HL-60/S4 (cell line): ENCODE measurements at regions not wholly inside any gene's neighbourhood (a gene's known extent, or its start where the extent isn't known, plus 50 kb on each side); places are given as distances from the start of the nearest gene placed in this dataset.

Experiments used
- in situ Hi-C: fragments of 300-500 bp; cut with MboI; formaldehyde crosslinking; loops from 2 replicates; pipeline ENCODE4 v1.14.3; 2022; ENCODE audit warnings: low sequenced_read_pairs

DNA sequence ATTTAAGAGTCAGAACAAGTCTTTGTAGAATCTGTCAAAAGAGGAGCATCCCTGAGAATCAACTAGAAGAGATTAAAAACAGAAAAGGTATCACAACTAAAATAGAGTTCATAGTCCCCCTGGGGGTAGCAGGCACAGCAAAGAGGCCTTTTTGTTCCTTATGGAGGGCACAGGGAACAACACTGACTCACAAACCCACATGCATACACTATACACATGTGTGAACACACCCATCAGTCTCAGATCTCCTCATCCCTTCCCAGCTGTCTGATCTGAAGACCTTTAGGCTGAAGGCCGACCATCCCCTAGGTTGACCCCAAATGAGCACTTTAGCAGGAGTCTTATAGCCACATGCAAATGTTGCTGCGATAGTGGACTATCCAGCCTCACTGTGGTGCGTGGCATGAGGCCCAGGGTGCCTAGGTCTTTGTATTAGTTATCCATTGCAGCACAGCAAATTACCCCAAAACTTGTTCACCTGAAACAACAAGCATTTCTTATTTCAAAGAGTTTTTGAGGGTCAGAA, 236.7 kb upstream of the EGLN3 start:
- in situ Hi-C loops, result no loop called here

DNA sequence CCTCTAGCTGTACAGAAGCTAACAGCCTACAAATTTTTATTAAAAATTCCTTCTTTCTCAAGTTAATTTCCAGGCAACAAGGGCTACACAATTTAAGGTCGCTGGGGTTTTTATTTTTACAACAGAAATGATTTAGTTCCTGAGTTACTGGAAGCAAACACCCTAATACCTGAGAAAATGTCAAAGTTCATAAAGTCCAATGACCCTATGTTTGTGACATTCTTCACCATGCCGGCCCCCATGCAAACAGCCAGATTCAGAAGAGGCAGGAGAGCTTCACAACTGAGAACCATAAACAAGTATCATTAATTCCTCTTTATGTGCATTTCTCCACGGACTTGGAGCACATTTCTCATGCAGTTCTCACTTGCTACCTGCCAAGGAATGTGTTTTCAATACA, 236.2 kb upstream of the EGLN3 start:
- in situ Hi-C loops, result no loop called here

DNA sequence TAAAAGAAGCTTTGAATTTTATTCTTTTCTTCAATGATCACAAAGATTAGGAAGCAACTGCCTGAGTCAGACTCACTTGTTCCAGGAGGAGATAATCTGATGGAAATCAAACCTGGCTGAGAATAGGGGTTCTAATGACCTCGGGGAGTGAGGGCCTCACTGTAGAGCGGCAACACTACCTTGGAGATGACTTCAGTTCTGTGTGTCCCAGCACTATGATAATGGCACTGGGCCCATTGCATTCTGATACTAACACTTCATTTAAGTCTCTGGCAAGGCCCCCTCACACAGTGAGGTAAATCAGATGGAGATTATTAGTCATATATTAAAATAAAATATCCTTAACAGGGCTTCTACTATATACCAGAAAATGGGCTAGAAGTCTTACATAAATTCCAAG, 233.3 kb upstream of the EGLN3 start:
- in situ Hi-C loops, result no loop called here

DNA sequence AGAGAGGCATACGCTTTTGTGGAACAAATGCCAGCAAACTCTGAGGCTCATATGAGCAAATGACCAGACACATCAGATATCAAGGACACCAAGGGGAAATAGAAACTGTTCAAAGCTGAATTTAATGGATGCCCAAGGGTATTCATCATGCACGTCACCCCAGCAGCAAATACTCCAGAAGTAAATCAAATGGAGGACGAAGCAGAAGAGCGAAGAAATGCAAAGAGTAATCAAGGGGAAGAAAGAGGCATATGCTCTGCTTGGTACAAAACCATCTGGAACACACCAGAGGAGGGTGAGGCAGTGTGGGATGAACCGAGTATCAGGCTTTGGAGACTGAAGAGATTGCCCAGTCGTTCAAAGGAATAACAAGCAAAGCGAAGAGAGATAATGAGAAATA, 232.6 kb upstream of the EGLN3 start:
- in situ Hi-C loops, result no loop called here

DNA sequence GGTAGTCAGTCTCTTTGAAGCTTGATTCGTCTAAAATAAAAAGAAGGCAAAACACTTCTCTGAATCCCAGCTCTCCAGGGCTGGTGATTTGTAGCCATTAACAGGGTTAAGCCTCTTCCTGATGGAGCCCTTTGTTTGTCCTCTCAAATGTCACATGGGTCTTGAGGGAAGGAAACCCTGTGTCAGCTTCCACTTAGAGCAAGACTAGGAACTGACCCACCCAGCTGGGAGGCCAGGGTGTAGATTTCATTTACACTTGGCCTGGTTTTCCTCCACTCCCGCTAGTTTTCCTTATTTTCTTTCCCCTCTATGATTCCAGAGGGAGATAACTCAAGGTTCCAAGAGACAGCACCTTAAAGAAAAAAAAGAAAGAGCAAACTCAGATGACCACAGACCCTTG, 230.5 kb upstream of the EGLN3 start:
- in situ Hi-C loops, result no loop called here

DNA sequence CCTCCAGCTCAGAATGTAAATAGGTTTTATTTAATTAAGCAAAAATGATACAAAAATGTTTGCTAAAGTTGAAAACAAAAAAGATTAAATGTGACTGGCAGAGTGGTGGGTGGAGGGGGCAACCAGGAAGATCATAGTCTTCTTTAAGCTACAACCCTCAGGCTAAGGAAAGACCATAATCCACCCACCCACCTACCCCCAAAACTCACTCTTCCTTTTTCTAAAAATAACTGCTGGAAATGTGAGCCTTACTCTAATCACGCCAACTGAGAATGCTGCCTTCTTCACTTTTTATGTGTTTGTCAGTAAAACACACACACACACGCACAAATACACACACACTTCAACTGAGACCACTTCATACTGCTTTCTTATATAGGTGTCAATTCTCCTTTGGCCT, 230.0 kb upstream of the EGLN3 start:
- in situ Hi-C loops, result no loop called here

DNA sequence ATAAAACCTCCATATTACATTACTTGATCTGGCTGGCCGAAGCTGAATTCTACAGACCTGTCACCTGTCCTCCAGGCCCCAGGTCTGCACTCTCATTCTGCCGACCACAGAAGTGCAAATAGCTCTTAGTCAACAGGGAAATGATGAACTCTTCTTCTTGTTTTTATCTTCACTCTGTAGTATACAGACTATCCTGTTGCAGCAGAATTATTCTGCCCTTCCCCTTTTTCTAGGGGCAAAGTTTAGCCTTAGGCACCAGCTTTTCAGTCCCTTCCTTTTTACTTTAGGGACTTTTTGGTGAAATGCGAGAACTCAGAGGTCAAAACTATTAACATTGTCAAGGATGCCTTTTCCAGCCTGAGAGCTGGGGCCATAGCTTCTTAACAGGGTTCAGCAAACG, 229.6 kb upstream of the EGLN3 start:
- in situ Hi-C loops, result no loop called here

DNA sequence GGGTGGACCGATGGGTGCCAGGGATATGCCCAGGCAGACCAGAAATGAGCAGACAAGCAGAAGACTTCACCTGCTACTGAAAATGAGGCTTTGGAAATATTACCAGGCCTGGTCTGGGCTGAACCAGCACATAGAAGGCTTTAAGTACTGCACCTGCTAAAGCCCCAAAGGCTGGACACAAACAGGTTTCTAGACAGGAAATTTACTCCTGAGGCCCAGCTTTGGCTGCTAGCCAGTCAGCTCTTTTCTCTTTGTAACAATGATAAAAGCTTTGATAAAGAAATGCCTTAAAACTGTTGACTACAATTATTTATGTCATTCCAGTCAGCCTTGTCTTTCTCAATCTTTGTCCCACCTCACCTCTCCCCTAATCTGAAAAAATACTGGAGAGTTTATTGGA, 228.9 kb upstream of the EGLN3 start:
- in situ Hi-C loops, result no loop called here

DNA sequence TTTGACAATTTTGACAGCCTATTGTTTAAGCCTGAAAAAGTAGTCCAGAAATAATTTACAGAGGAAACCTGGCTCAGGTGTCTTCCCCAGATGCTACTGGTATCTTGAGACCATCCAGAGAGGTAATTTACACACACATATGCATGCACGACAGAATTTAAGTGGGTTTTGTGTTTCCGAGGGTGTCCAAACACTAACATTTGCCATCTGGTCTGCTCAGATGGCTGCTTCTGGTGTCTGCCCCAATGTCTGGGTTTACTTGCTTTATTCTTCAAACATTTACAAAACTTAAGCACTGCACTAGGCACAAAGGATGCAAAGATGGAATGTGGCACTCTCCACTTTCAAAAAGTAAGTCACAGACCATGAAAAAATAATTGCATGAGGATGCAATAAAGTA, 226.6 kb upstream of the EGLN3 start:
- in situ Hi-C loops, result no loop called here

DNA sequence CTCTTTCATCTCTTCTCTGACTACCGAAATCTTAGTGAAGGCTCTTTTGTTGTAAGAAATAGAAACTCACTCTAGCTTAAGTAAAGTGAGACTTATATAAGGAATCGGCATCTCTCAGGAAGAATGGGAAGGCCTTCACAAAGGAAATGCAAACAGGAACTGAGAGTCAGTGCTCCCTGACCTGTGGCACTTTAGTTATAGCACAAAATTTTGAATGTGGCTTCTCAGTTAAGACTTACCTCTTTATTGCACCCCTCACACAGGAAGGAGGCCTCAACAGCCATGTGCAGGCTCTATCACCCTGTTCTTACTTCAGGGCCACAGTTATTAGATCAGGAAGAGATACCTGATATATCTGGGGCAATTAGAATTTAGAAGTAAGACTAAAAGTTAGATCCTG, 224.7 kb upstream of the EGLN3 start:
- in situ Hi-C loops, result no loop called here

DNA sequence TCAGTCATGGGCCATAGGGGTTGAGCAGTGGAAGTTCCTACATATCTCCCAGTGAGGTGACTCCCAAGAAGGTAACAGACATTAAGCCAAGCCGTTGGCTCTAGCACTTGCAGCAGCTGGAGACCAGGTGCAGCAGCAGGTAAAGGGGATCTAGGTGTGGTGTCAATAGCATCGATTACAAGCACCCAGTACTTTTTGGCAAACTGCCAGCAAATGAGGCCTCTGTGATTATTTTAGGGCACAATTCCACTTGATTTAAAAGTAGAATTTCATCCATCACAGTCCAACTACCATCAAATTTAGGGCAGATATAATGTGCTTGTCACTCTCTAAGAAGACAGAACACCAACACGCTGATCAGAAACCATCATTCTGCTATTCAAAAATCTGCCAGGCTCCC, 224.1 kb upstream of the EGLN3 start:
- in situ Hi-C loops, result no loop called here

DNA sequence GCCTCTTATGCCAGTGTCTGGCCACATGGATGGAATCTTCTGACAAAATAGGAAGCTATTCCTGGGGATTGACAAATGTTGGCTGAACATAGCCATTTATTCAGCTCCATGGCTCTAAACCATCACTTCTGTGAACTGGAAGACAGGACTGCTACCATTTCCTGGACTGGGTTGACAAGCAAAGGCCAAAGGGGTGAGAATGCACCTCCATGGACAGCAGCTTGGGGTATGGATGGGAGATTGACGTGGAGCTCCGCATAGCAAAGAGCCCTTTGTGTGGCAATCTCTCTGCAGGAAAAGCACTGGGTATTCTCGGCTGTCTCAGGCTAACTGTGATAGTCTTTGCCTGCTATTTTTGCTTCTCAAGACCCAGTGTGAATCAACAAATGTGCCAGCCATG, 223.0 kb upstream of the EGLN3 start:
- in situ Hi-C loops, result no loop called here

DNA sequence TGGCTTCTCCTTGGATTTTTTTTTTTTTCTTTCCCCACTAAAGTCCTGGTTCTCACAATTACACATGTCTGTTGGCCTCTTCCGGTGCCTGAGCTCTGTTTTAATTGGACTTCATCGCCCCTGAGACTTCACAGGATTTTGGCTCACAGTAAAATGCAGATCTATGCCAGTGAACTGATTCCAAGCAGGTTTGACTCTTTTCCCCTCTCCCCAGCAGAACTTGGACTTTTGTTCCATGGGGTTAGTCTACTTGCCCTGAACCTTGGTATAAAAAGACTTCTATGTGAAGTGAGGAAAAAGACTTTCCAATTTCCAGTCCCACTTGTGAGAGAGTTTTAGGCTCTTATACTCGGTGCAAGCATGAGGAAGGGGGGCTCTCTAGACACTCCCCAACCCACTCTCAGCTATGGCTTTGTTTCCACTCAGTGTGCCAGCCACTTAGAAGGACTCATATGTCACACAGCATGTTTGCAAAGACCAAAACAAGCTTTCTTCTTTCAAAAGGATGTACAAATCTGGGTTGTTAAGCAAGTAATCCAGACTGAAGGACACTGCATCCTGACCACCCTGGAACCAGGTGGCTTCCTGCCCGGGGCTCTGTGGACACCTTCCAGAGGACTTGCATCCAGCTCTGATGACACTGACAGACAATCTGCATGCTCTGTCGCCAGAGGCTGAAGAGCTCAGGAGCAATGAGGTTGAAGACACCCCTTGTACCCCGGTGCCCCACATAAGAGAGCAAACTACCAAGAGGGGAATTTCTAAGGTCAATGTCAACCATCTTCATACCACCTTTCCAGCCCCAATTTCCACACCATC, 221.9 kb upstream of the EGLN3 start:
- in situ Hi-C loops, result no loop called here

DNA sequence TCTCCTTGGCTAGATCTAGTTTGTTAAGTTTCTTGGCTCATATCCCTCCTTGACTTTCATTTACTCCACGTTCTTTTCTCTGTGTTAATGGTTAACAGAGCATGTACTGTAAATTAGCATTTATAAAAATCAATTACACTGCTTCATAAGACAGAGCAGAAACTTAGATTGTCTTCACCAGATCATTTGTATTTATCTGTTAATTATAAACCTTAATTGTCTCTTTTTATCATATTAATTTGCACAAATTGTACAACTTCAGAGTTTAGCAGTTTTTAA, 221.2 kb upstream of the EGLN3 start:
- in situ Hi-C loops, result no loop called here

DNA sequence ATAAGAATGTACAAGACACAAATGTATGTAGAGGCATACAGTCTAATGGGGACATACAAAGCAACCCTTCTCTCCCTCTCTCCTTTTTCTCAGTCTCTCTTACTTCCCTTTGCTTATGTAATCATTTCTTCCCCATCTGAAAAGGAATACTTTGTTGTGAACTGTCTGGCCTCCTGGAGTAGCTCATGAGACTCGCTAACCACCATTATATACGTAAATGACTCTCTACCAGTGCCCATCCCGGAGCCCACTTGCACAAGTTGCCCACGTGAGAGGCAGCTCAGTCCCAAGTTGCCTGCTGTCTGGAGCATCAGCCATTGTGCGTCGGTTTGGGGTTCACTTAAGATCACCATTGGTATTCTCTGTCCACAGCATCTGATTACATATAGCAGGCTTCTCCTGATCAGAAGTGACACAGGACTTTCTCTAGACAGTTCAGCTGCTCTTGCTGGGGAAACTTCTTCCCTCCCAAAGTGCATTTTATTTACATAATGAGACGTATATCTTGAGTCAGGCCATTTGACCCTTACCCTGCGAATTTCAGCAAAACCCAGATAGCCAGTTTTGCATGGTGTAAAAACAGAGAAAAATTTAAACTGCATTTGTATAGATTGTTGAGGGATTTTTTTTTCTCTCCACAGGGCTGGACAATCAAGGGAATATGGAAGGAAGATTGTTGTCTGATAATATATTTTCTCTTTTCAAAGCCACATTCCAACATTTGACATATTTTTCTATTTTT, 220.7 kb upstream of the EGLN3 start:
- in situ Hi-C loops, result no loop called here

DNA sequence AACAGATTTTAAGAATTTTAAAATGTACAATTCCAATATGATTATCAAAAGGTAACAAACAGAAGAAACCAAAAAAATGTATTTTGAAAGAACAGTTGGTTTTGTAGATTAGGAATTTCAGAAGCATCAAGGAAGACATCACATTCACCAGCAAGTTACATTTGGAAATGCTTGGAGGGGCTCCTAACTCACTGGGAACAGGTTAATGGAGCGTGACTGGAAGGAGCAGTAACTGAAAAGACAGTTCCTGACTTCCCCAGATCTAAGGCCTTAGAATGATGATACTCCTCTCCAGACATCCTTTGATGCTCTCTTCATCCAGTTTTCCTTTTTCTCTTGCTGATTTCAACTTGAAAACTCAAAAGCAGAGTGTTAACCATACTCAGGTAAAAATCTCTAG, 220.0 kb upstream of the EGLN3 start:
- in situ Hi-C loops, result no loop called here

DNA sequence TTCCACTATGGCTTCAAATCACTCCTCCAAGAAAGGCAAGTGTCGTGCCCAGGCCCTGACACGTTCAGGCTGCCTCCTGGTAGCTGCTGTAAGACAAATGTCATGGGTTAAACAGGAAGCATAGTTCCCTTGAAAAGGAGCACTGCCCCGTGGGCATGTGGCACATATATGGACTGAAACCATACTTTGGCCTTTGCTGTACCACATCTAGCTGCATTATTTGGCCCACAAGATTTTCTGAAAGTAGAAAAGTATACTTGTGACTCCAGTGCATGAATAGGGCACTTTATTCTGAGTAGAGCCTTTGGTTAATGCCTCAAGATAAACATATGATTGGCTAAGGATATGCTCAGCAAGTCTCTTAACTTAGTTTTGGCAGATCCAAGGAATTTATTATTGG, 218.7 kb upstream of the EGLN3 start:
- in situ Hi-C loops, result no loop called here

DNA sequence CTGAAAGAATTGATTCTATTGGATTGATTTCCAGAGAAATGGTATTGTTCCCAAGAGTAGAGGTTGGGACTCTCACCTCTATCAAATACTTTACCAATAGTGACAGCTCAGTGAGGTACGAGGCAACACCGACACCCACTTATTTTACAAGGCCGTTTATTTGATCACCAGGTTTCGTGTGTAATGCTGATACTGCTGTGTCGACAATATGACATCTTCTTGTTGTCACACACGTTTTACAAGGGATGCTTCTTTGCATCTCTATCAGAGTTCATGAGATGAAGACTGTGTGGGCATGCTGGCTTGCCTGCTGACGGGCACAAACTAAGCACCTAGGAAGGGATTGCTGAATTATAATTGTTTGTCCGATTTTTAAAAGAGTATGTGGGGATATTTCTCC, 217.8 kb upstream of the EGLN3 start:
- in situ Hi-C loops, result no loop called here

DNA sequence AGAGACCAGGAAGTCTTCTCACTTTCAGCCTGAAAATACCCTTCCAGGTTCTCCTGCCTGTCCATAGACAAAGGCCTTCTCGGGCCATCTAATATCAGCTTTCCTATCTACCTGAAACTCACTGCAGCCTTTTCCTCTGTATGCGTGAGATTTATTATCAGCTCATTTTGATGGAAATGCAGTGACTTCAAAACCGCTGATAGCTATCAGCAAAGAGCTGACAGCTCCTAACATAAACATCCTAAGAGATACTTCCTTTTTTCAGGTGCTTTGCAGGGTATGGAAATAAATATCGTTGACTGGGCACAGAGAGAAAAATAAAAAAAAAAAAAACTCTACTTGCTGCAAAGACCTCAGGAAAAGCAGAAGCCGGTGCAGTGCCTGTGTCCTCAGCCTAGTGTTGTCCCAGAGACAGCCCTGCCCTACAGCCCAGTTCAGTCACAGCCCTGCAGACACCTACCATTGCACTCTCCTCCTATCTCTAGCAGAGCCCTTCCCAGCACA, 215.0 kb upstream of the EGLN3 start:
- in situ Hi-C loops, result no loop called here

DNA sequence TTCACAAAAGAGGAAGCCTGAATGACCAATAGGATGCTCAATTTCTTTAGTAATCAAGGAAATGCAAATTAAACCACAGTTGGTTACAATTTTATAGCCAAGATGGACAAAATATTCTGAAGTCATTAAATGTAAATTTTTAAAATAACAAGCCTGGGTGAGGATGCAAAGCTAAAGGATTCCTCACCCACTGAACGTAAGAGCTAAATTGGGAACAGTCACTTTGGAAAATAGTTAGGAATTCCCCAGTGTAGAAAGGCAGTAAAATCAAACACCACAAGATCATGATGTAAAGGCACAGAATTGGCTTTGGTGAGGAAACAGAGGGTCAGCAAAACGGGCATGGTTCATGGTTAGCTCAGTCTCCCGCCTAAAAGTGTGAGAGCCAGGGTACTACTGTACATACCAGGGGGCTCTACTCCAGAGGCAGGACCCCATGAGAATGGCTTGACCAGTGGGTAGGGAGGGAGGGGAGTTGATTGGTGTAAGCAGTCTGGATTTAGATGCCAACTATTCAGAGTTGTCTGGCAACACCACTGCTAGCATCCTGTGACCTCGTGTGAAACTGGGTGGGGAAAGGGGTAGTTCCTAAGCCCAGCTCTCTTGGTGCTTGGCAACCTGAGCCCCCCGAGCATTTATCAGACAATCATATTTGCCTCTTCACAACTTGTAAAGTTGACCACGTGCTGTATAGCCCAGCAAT, 213.4 kb upstream of the EGLN3 start:
- in situ Hi-C loops, result no loop called here

DNA sequence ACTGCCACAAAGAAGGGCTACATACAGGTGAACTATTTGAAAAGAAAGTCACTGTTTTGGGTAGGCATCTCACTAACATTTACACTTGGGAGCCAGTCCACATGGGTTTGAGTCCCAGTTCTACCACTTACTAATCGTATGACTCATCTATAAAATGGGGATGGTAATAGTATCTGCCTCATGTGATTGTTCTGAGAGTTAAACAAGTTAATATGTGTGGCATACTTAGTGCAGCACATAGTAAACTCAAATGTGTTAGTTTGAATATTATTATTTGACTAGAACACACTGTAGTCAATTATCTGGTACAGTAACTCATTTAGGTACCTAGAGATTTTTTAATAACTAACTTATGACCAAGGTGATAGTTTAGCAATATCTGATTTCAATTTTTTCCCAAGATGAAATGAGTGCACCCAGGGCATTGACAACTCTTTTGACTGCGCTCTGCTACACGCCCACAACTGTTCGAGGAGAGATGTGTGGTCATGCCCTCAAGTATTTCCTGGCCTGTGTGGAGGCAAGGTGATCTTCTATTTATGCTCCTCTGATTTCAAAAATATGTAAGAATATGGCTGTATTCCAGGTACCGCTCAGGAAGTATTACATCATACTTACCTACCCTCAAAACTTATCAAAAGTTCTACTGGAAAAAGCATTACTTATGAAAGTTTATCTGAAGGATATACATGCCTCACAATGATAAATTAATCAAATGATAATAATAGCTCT, 210.6 kb upstream of the EGLN3 start:
- in situ Hi-C loops, result no loop called here
